ENCODE measurements at regions not wholly inside any gene's neighbourhood (a gene's known extent, or its start where the extent isn't known, plus 50 kb on each side); places are given as distances from the start of the nearest gene placed in this dataset.

GRCh38 chr6:77025736-77026223 is 437.5 kb downstream of the HTR1B start:
- Histone ChIP-seq H3K79me1 (ENCODE audit: low read depth, low read length) (no peaks in the 10 kb centered on the region), H3K4me2 (ENCODE audit: insufficient read depth, low read length, poor library complexity, severe bottlenecking) (no peak overlapping the region), H3K27me3 (ENCODE audit: control insufficient read depth in 3 of 3, insufficient read depth in 3 of 3, low read depth in 1 of 3, low read length in 3 of 3) (no peaks in the 10 kb centered on the region), H3K9ac (ENCODE audit: low read depth, low read length, poor library complexity) (no peak overlapping the region), H3K23ac (ENCODE audit: low read depth, low read length, poor library complexity) (no peak overlapping the region), H3K4ac (ENCODE audit: low read length) (no peak overlapping the region), H2BK15ac (ENCODE audit: low read length) (no peak overlapping the region), H2BK5ac (ENCODE audit: low read length) (no peak overlapping the region), H3K27ac (replicated peaks; ENCODE audit: low read length) (no peak overlapping the region), H2AFZ (ENCODE audit: low read length) (no peak overlapping the region), H2AK5ac (ENCODE audit: low read depth, low read length) (no peak overlapping the region), H3K9me3 (replicated peaks in 1 of 2; ENCODE audit: control insufficient read depth in 2 of 2, insufficient read depth in 1 of 2, low read depth in 1 of 2, low read length in 2 of 2) (no peaks in the 10 kb centered on the region), H3K4me3 (ENCODE audit: low read length in 2 of 2) (no peak overlapping the region), H2BK12ac (ENCODE audit: low read length) (no peak overlapping the region), H3K4me1 (ENCODE audit: control insufficient read depth in 2 of 2, insufficient read depth in 1 of 2, low read depth in 1 of 2, low read length in 2 of 2) (no peaks in the 10 kb centered on the region), H3K36me3 (replicated peaks in 1 of 2; ENCODE audit: control insufficient read depth in 2 of 2, insufficient read depth in 2 of 2, low read length in 2 of 2) (no peaks in the 10 kb centered on the region), H3K18ac (ENCODE audit: low read length) (no peak overlapping the region), H3K14ac (ENCODE audit: low read length) (no peak overlapping the region), H4K8ac (ENCODE audit: low read depth, low read length) (no peak overlapping the region), H4K91ac (ENCODE audit: low read depth, low read length, poor library complexity) (no peak overlapping the region), H2BK120ac (ENCODE audit: low read depth, low read length) (no peak overlapping the region)
- no peak for DNase-seq (ENCODE audit: low spot score)
- no CpG with 5 or more reads among the region's 3 CpGs for WGBS, 2 donors (ENCODE audit: extremely low coverage in 2 of 2, insufficient read length in 2 of 2, insufficient replicate concordance in 1 of 2)

- WGBS, 2 donors (ENCODE audit: extremely low coverage in 2 of 2, insufficient read length in 2 of 2, insufficient replicate concordance in 1 of 2) = no CpG with 5 or more reads among the region's 5 CpGs
- no peaks in the 10 kb centered on the region for H3K79me1 ChIP-seq (ENCODE audit: low read depth, low read length)
- H4K8ac ChIP-seq (ENCODE audit: low read depth, low read length) = no peak overlapping the region
- H2AFZ ChIP-seq (ENCODE audit: low read length) = no peak overlapping the region
- H3K27ac ChIP-seq (replicated peaks; ENCODE audit: low read length) = no peak overlapping the region
- no peaks in the 10 kb centered on the region for H3K27me3 ChIP-seq (ENCODE audit: control insufficient read depth in 3 of 3, insufficient read depth in 3 of 3, low read depth in 1 of 3, low read length in 3 of 3)
- no peak for DNase-seq (ENCODE audit: low spot score)
- no peaks in the 10 kb centered on the region for H3K4me1 ChIP-seq (ENCODE audit: control insufficient read depth in 2 of 2, insufficient read depth in 1 of 2, low read depth in 1 of 2, low read length in 2 of 2)
- H3K4ac ChIP-seq (ENCODE audit: low read length) = no peak overlapping the region
- H3K9ac ChIP-seq (ENCODE audit: low read depth, low read length, poor library complexity) = no peak overlapping the region
- H3K18ac ChIP-seq (ENCODE audit: low read length) = no peak overlapping the region
- H3K9me3 ChIP-seq (replicated peaks in 1 of 2; ENCODE audit: control insufficient read depth in 2 of 2, insufficient read depth in 1 of 2, low read depth in 1 of 2, low read length in 2 of 2) = no peaks in the 10 kb centered on the region
- H2BK120ac ChIP-seq (ENCODE audit: low read depth, low read length) = no peak overlapping the region
- no peak overlapping the region for H3K4me2 ChIP-seq (ENCODE audit: insufficient read depth, low read length, poor library complexity, severe bottlenecking)
- no peak overlapping the region for H4K91ac ChIP-seq (ENCODE audit: low read depth, low read length, poor library complexity)
- no peak overlapping the region for H2BK12ac ChIP-seq (ENCODE audit: low read length)
- H2BK15ac ChIP-seq (ENCODE audit: low read length) = no peak overlapping the region
- H3K23ac ChIP-seq (ENCODE audit: low read depth, low read length, poor library complexity) = no peak overlapping the region
- H2AK5ac ChIP-seq (ENCODE audit: low read depth, low read length) = no peak overlapping the region
- no peak overlapping the region for H3K4me3 ChIP-seq (ENCODE audit: low read length in 2 of 2)
- no peaks in the 10 kb centered on the region for H3K36me3 ChIP-seq (replicated peaks in 1 of 2; ENCODE audit: control insufficient read depth in 2 of 2, insufficient read depth in 2 of 2, low read length in 2 of 2)
- no peak overlapping the region for H3K14ac ChIP-seq (ENCODE audit: low read length)
- H2BK5ac ChIP-seq (ENCODE audit: low read length) = no peak overlapping the region
Measured at GRCh38 chr6:77021778-77022177, 441.5 kb downstream of the HTR1B start.

GRCh38 chr6:77021232-77021631 is 442.1 kb downstream of the HTR1B start:
- Histone ChIP-seq H3K9me3 (replicated peaks in 1 of 2; ENCODE audit: control insufficient read depth in 2 of 2, insufficient read depth in 1 of 2, low read depth in 1 of 2, low read length in 2 of 2) (no peaks in the 10 kb centered on the region), H2BK120ac (ENCODE audit: low read depth, low read length) (no peak overlapping the region), H2BK5ac (ENCODE audit: low read length) (no peak overlapping the region), H3K4me2 (ENCODE audit: insufficient read depth, low read length, poor library complexity, severe bottlenecking) (no peak overlapping the region), H3K79me1 (ENCODE audit: low read depth, low read length) (no peaks in the 10 kb centered on the region), H3K4me3 (ENCODE audit: low read length in 2 of 2) (no peak overlapping the region), H3K9ac (ENCODE audit: low read depth, low read length, poor library complexity) (no peak overlapping the region), H2AK5ac (ENCODE audit: low read depth, low read length) (no peak overlapping the region), H3K14ac (ENCODE audit: low read length) (no peak overlapping the region), H2AFZ (ENCODE audit: low read length) (no peak overlapping the region), H3K4me1 (ENCODE audit: control insufficient read depth in 2 of 2, insufficient read depth in 1 of 2, low read depth in 1 of 2, low read length in 2 of 2) (no peaks in the 10 kb centered on the region), H3K4ac (ENCODE audit: low read length) (no peak overlapping the region), H4K8ac (ENCODE audit: low read depth, low read length) (no peak overlapping the region), H2BK12ac (ENCODE audit: low read length) (no peak overlapping the region), H2BK15ac (ENCODE audit: low read length) (no peak overlapping the region), H3K18ac (ENCODE audit: low read length) (no peak overlapping the region), H3K23ac (ENCODE audit: low read depth, low read length, poor library complexity) (no peak overlapping the region), H4K91ac (ENCODE audit: low read depth, low read length, poor library complexity) (no peak overlapping the region), H3K27ac (replicated peaks; ENCODE audit: low read length) (no peak overlapping the region), H3K27me3 (ENCODE audit: control insufficient read depth in 3 of 3, insufficient read depth in 3 of 3, low read depth in 1 of 3, low read length in 3 of 3) (no peaks in the 10 kb centered on the region), H3K36me3 (replicated peaks in 1 of 2; ENCODE audit: control insufficient read depth in 2 of 2, insufficient read depth in 2 of 2, low read length in 2 of 2) (no peaks in the 10 kb centered on the region)
- no peak for DNase-seq (ENCODE audit: low spot score)

GRCh38 chr6:77019081-77019480 is 444.2 kb downstream of the HTR1B start:
- DNase-seq (ENCODE audit: low spot score) = no peak

More at GRCh38 chr6:77019081-77019480, 444.2 kb downstream of the HTR1B start:
- H3K4me2 ChIP-seq (ENCODE audit: insufficient read depth, low read length, poor library complexity, severe bottlenecking) = no peak overlapping the region
- no peak overlapping the region for H3K4ac ChIP-seq (ENCODE audit: low read length)
- no peak overlapping the region for H3K23ac ChIP-seq (ENCODE audit: low read depth, low read length, poor library complexity)
- no peaks in the 10 kb centered on the region for H3K36me3 ChIP-seq (replicated peaks in 1 of 2; ENCODE audit: control insufficient read depth in 2 of 2, insufficient read depth in 2 of 2, low read length in 2 of 2)
- H2BK120ac ChIP-seq (ENCODE audit: low read depth, low read length) = no peak overlapping the region
- H2BK5ac ChIP-seq (ENCODE audit: low read length) = no peak overlapping the region
- H2BK12ac ChIP-seq (ENCODE audit: low read length) = no peak overlapping the region
- H3K18ac ChIP-seq (ENCODE audit: low read length) = no peak overlapping the region
- H3K79me1 ChIP-seq (ENCODE audit: low read depth, low read length) = no peaks in the 10 kb centered on the region
- no peak overlapping the region for H4K8ac ChIP-seq (ENCODE audit: low read depth, low read length)
- no peak overlapping the region for H2AFZ ChIP-seq (ENCODE audit: low read length)
- no peak overlapping the region for H4K91ac ChIP-seq (ENCODE audit: low read depth, low read length, poor library complexity)
- H3K27me3 ChIP-seq (ENCODE audit: control insufficient read depth in 3 of 3, insufficient read depth in 3 of 3, low read depth in 1 of 3, low read length in 3 of 3) = no peaks in the 10 kb centered on the region
- WGBS, 2 donors (ENCODE audit: extremely low coverage in 2 of 2, insufficient read length in 2 of 2, insufficient replicate concordance in 1 of 2) = no CpG with 5 or more reads among the region's 3 CpGs
- H2BK15ac ChIP-seq (ENCODE audit: low read length) = no peak overlapping the region
- no peak overlapping the region for H3K14ac ChIP-seq (ENCODE audit: low read length)
- H3K9ac ChIP-seq (ENCODE audit: low read depth, low read length, poor library complexity) = no peak overlapping the region
- H3K4me3 ChIP-seq (ENCODE audit: low read length in 2 of 2) = no peak overlapping the region
- peaks cover 0 to 2% of the 10 kb centered on the region in 2 donors for H3K4me1 ChIP-seq (ENCODE audit: control insufficient read depth in 2 of 2, insufficient read depth in 1 of 2, low read depth in 1 of 2, low read length in 2 of 2)
- no peak overlapping the region for H3K27ac ChIP-seq (replicated peaks; ENCODE audit: low read length)
- no peaks in the 10 kb centered on the region for H3K9me3 ChIP-seq (replicated peaks in 1 of 2; ENCODE audit: control insufficient read depth in 2 of 2, insufficient read depth in 1 of 2, low read depth in 1 of 2, low read length in 2 of 2)
- H2AK5ac ChIP-seq (ENCODE audit: low read depth, low read length) = no peak overlapping the region

All from neuronal stem cell (in vitro differentiated cells).